ENCODE measurements at regions not wholly inside any gene's neighbourhood (a gene's known extent, or its start where the extent isn't known, plus 50 kb on each side); places are given as distances from the start of the nearest gene placed in this dataset.
"Not testable (repeated sequence)": the region's sequence is repeated elsewhere in the genome, so short reads cannot be mapped to it uniquely, and the experiment has no call there.

DNA sequence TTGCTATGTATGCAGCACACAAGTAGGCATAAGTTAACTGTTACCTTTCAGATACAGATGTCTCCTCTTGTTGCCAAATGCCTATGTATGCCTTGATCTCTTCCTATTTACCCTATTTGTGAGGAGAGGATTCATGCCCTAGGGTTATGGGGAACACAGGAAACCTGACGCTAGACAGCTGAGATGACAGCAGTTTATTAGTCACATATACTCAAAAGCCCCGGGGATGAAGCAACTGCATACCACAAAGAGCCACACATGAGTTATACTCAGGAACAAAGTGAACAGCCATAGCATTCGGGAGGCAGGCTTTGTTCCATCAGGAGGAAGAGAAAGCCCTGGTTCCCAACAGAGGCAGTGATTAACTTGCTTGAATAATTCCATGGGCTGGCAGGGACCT, 1011.7 kb upstream of the PCDH7 start:
- no peak for DNase-seq (ENCODE audit: low read depth in 3 of 3)

DNA sequence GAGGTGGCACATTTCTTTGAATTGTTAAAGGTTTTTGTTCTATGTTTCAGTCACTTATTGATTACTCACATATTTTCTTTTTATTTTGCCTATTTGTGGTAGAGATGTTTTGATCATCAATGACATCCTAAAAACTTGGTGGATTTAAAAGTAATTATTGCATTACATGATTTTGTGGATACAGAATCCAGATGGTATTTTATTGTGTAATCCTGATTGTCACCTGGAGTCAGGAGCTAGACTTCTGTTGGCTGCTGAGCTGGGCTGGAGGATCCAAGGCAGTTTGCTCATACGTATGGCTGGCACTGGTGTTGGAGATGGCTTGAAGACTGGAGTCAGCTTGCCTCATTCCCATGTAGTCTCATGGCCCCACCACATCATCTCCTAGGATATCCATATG, 1009.6 kb upstream of the PCDH7 start:
- DNase-seq (ENCODE audit: low read depth in 3 of 3), result no peak

DNA sequence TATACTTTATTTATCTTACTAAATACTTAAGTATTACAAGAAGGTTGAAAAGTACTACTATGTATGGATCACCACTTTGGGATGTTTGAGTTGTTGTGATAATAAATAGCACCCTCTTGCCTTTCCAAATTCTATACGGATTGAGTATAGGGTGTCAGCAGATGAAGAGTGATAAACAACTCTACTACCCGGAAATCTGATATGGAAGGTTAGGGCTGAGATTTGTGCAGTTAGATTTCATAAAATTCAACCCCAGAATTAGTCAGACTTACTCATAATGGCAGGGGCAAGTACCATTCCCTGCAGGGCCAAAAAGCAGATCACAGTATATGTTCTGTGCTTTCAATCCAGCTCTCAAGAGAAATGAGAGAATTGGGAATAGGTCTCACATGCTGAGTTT, 1008.9 kb upstream of the PCDH7 start:
- DNase-seq (ENCODE audit: low read depth in 3 of 3), result no peak

DNA sequence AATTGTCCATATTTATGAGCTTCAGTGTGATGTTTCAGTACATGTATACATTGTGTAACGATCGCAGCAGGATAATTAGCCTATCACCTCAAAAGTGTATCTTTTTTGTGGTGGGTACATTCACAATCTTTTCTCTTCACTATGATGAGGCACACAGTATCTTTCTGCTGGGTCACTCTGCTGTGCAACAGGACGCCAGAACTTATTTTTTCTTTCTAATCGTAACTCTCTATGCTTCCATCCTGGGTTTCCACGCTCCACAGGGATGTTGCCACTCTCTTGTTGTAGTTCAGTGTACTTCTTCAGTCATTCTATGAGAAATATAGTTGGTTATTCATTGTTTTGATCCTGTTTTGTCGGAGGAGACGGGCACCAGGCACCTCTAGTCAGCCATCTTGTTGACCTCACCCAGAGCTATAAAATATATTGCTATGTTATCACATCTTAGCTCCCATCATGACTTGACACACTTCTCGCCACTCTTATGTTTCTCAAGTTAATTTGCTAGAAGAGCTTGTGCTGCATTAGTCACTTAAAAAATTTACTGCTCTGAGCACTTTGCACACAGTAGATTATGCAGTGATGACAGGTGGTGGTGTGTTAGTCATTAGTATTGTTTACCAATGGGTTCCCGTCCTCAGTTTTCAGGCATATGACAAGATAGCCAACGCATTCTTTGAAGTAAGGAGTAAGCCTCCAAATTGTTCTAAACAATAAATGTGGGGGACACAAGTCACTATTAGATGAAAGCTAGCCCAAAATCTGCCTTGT, 1002.7 kb upstream of the PCDH7 start:
- DNase-seq (ENCODE audit: low read depth in 3 of 3), result no peak

DNA sequence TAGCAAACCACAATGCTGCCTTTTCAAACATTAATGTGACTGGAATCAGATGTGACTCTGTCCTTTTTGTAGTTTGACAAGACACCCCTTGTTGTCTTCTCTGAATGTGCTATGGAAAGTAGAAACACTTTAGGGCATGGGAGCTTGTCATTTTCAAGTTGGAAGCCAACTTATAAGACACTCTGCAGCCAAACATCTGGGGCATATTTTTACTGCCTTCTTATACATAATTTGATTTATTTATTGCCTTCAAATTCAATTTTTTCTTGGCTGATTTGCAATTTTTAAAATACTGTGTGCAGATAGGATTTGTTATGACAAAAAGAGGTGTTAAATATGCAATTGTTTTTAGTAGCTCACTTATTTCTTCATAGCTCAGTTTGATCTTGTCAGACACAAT, 1002.0 kb upstream of the PCDH7 start:
- DNase-seq (ENCODE audit: low read depth in 3 of 3), result no peak

DNA sequence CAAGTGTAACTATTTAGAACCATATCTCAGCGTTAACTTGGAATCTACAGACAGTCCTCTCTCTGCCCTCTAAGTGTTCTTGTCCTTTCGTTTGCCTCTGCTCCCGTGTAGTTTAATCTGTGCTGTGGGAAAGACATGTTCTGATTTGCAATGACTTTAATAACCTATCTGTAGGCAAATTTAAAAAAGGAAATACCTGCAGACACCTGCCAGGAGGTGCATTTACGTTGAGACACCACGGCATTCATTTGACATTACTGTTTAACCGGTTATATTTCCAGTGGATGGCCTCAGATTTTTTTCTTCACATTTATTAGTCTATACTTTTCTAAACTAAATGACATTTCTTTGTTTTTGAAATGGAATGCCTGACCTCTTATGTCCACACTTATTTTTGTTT, 997.9 kb upstream of the PCDH7 start:
- no peak for DNase-seq (ENCODE audit: low read depth in 3 of 3)

DNA sequence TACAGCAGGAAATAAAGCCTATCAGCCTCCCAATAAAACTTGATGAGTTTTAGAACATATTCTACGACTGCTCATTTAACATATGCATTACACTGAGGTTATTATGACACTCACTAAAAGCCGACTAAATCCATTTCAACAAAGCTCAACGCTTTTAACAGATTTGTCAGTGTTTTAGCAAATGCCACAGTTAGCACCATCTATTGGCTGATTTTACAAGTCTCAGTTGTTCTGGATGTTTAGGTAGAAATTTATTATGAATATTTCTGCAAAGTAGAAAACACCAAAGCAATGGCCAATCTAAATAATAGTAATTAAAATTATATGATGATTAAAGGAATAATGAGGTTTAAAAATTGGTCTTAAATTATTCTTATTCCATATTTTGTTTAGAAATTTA, 993.2 kb upstream of the PCDH7 start:
- DNase-seq (ENCODE audit: low read depth in 3 of 3), result no peak

DNA sequence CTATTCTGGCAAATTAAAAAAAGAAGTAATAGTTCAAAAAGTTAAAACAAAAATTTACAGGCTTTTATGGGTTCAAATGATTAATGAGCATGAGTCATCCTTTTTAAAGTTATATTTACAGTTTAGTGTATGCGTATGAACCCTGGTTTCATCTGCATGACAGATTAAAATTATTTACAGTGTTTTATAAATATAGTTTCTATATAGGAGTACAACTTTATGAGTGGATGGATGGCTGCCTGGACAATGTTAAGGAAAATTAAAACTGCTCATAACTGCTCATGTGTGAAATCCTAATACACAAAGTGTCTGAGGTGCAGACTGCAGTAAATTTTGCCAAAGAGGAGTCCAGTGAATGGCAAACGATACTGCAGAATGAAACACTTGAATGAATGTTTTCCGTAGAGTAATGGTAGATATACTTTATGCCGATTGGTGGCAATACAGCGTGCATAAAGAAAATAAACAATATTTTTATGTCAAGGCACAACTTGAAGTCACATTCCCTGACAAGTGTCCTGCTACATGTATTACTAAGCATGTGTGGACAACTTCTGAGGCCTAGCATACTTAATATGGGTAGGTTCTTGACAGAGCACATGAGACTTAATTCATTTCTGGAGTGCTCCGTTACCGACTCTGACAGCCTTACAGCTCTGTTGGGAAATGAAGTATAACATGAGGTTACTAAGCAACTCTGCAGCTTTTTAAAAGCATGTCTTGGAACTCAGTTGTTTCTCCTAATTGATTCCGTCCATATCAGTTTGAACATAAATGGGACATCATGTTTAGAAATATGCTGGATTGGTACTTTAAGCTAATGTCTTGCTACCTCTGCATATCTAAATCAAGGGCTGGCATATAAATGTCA, 985.6 kb upstream of the PCDH7 start:
- no peak for DNase-seq (ENCODE audit: low read depth in 3 of 3)

DNA sequence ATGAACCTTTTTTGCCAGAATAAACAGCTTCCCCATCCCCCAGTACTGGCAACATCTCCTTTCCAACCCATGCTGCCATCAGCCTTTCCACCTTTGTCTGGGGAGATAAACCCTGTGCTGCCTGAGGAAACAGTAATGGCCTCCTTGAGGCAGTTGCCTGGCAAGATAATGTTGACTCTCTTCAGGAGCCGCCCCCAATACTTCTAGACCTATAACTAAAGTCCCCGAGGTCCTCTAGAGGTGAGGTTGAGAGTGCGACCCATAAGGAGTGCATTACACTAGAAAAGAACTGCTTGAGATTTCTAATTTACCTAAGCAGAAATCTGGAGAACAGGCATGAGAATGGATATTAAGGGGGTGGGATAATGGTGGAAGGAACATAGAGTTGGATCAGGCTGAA, 963.2 kb upstream of the PCDH7 start:
- DNase-seq (ENCODE audit: low read depth in 3 of 3), result no peak

DNA sequence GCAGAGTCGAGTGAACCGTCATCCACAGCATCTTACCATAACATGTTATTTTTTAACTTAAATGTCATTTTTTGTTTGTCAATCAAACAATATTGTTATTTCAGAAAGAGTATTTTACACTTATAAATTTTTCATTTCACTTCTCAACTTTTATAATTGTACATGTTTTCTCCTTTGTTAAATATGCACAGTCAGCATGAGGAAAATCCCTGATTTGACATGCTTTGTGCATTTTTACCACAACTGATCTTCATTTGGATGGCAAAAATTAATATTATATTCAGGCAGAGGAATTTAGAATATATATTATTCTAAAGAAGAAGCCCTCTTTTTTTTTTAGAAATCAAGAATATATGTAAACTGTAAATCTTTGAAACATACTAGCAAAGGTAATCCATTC, 958.0 kb upstream of the PCDH7 start:
- DNase-seq (ENCODE audit: low read depth in 3 of 3), result no peak

DNA sequence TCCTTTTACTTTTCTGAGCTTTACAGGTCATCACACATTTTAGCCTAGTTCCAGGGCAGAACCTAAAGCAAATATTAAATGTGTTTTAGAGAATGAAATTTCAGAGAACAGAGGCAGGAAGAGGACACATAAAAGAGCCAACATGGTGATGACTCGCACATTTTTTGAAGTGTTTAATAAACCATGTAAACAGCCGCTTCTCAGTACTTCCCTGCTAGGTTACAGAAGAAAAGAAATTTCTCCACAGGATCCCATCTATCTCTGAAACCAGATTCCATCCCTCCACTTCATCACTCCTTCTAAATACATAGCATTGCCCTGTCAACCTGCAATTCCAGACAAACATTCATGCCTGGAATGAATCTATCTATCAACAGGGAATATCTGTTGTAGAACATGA, 949.5 kb upstream of the PCDH7 start:
- DNase-seq (ENCODE audit: low read depth in 3 of 3), result no peak

DNA sequence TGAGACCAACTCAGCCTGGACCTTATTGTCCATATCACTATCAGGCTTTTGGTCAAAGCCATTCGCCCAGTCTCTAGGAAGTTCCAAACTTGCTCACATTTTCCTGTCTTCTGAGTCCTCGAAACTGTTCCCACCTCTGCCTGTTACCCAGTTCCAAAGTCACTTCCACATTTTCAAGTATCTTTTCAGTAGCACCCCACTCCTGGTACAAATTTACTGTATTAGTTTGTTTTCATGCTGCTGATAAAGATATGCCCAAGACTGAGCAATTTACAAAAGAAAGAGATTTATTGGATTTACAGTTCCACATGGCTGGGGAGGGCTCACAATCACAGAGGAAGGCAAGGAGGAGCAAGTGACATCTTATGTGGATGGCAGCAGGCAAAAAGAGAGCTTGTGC, 932.0 kb upstream of the PCDH7 start:
- DNase-seq (ENCODE audit: low read depth in 3 of 3), result not testable (repeated sequence)

DNA sequence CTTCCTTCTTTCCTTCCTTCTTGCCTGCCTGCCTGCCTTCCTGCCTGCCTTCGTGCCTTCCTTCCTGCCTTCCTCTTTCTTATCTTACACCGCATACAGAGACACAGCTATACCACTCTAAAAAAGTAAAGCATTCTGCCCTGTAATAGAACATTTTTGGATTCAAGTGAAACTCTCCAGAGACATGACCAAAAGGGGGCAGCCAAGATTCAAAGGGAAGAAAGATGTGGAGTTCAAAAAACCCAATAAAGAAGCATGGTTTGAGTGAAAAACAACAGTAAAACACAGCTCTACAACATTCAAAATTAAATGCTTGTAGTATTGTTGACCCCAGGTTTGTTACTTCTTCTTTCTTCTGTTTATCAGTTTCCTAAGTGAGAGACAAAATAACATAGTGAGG, 914.9 kb upstream of the PCDH7 start:
- no peak for DNase-seq (ENCODE audit: low read depth in 3 of 3)

DNA sequence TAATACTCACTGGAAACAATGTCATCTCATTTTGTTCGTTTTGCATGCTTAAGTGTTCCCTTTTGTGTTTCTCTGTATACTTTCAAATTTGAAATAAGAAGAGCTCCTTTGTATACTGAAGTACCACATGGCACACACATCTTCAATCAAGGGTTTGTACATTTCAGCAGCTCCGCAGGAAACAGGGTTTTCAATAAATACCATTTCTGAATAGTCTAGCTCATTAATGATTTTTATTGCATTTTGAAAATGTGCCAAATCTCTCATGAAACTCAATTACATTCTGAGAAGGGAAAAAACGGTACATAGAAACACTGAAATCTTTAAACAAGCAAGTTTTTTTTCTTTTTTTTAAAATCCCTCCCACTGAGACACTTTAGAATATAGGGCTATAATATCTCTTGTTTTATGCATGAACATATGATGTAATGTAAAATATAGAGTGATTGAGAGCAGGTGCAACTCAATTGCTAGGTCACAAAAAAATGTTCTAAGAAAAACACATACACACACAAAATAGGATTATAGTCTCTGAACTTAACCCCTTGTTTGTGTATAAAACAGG, 914.2 kb upstream of the PCDH7 start:
- no peak for DNase-seq (ENCODE audit: low read depth in 3 of 3)

DNA sequence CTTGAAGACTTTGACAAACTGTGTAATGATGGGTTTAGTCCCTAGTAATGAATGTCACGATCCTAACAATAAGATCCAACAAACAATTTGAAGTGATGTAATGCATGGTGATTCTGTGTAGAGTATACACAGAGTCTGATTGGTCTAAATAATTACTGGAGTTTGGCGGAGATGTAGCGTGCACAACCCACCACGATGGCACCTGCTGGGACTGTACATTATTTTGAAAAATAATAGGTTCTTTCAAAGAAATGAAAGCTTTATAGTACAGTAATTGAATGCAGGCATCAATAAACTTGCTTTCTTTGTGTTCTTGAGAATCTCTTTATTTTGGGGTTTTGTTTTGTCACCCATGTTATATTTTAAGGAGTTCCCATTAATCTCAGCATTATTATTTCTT, 902.2 kb upstream of the PCDH7 start:
- no peak for DNase-seq (ENCODE audit: low read depth in 3 of 3)

DNA sequence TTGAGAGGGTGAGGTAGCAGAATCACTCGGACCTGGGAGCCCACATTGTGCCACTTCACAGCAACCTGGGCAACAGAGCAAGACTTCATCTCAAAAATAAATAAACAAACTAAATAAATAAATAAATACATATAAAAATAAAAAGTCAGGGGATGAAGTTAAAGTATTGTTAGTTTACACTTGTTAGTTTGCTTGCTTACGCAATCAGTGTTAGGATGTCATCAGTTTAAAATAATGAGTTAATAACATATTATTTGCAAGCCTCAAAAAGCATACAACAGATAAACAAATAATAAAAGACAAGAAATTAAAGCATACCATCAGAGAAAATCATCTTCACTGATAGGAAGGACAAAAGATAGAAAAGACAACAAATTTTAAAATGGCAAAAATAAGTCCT, 891.1 kb upstream of the PCDH7 start:
- no peak for DNase-seq (ENCODE audit: low read depth in 3 of 3)

DNA sequence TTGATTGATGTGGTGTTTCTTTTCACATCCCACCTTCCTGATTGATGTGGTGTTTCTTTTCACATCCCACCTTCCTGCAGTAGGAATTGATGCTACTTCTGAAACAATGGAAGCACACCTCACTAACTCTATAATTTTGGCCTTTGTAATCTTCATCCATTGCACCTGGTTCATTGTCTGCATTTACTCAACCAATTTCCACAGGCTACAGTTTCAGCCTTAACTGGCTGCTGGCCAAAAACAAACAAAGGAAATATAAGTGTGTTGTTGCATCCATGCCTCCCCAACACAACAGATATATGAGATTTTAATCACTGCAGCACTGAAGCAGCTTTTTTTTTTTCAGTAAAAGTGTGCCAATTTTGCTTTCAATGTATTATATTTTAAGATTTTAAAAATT, 867.6 kb upstream of the PCDH7 start:
- no peak for DNase-seq (ENCODE audit: low read depth in 3 of 3)

DNA sequence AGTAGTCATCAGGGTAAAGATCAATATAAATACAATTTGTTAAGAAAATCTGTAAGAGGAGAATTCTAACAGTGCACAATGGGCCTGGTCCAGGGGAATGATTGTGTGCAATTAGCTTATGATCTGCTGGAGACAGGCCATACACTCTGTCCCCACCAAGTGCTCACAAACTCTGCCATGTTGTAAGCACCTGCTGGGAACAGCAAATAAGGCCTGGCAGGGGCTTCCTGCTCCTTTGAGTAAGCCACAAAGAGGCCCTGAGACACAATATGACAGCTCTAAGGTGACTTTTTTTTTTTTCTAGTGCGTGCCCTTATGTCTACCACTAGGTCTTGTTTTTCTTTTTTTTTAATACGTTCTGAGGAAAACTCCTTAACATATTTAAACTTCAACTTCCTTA, 866.3 kb upstream of the PCDH7 start:
- DNase-seq (ENCODE audit: low read depth in 3 of 3), result no peak

DNA sequence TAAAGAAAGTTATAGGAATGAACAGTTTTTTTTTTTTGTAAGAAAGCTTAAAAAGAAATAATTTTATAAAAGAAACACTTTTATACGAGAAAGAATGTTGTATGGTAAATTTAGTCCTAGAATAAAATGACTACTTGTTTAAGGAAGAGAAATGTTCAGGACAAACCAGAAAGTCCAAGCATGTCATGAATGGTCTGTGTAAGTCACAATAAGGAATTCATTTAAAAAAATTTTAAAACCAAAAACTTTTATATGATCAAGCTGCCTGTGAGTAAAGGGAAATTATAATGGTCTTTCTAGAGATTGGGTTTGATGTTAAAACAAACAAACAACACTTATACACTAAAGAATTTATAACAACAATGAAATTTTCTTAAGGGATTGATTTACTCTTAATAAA, 858.9 kb upstream of the PCDH7 start:
- DNase-seq (ENCODE audit: low read depth in 3 of 3), result no peak

DNA sequence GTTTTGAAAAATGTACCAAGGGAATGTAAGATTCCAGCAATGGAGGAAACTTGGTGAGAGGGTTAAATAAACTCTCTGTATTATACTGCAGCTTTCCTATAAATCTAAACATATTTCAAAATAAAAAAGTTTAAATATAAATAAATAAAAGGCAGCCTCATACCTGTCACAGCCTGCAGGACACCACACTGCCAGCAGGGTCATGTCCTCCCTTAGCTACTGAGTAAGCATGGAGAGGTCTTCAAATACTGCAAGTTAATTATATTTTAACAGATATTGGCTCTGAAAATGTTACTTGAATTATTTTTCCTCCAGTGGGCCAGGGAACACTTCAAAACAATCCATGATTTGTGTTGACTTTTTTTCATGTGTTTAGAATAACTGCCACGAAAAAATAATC, 852.8 kb upstream of the PCDH7 start:
- DNase-seq (ENCODE audit: low read depth in 3 of 3), result no peak

DNA sequence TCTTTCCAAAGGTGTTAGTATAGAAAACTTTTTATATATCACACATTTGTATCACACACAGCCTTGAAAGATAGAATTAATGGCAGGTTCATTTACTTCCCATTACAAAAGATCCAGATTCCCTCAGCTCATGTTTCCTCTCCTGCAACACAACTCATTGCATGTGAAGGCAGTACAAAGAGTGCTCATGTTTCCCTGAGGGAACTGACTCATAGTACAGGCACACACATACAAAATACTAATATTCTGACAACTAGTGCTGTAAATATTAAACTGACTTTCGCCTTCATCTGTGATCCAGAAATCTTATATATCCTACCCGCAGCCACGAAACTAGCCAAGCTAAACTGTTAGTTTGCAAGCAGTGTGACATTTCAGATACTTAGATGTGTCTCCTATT, 819.8 kb upstream of the PCDH7 start:
- no peak for DNase-seq (ENCODE audit: low read depth in 3 of 3)

DNA sequence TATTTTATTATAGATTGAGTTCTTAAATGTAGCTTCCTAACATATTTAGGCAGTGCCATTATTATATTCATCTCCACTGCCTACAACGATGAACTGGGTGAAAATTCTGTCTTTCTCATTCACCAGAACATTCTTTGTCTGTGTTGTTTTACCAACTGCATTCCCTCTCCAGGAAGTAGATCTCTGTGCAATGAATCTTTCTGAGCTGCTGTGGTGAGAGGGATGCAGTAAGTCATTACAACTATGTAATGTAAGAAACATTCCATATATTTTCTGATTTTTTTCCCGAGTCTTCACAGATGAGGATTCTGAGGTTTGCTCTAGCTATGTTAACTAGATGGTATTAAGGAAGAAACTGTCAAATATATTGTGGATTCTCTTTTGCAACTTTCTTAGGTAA, 811.9 kb upstream of the PCDH7 start:
- no peak for DNase-seq (ENCODE audit: low read depth in 3 of 3)

DNA sequence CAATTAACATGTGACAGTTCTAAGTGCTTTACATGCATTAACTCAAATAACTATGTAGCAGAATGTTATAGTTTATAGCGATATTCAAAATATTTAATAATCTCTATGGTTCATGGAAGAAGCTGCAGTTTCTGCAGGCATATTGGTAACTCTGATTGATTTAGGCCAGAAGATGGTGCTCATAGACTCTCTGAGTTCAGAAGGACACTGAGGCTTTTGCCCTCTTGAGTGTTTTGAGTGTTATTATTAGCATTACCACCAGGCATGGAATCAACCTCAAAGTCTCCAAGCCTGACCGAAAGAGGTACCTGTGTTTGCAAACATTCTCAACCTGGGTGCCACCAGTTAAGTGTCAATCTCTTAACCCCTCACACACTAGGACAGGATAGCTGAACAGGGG, 792.3 kb upstream of the PCDH7 start:
- no peak for DNase-seq (ENCODE audit: low read depth in 3 of 3)
